K562 (cell line): ENCODE measurements at regions not wholly inside any gene's neighbourhood (a gene's known extent, or its start where the extent isn't known, plus 50 kb on each side); places are given as distances from the start of the nearest gene placed in this dataset.
A peak's percentile ranks its signal among the peaks of the same experiment; 100 is the strongest.

Source experiments
- ATAC-seq: fragments of 200-7000 bp; cut with Tn5 transposase; 3 replicates; pipeline ENCODE4 v1.9.1; 2020; ENCODE audit warnings: moderate library complexity
- BruUV-seq: library from RNA; stranded (reverse); fragments of 400-500 nt; replicated peaks from 2 replicates; lab custom pipeline; 2021; lab: Mats Ljungman, UMichigan
- CTCF ChIA-PET: fragments of 300-600 bp; formaldehyde crosslinking; extraction: SDS; loops from one replicate; lab custom pipeline; 2021; ENCODE audit warnings: low intra/inter-chr PET ratio; lab: Yijun Ruan, JAX
- POLR2A ChIA-PET: fragments of 300-600, 350-650 bp; sonication (Branson Sonifier 250); formaldehyde crosslinking; extraction: SDS; loops from one replicate; lab custom pipeline; 2021; ENCODE audit warnings: antibody characterized with exemption, inconsistent platforms; lab: Yijun Ruan, JAX
- DNase-seq, 4 experiments: peaks; one replicate each; pipeline versions ENCODE4 v3.0.0 to v3.0.0-alpha.2; 2011 to 2018; ENCODE audit warnings: low spot score in 3 of 4, mixed read lengths in 3 of 4; ENCODE audit errors: extremely low read depth in 1 of 4
- FAIRE-seq: peaks from 2 replicates; lab custom pipeline; 2011; peaks lifted over from hg19 to GRCh38; lab: Jason Lieb, UNC
- H2AFZ ChIP-seq: 2 replicates; pipeline ENCODE4 v1.6.0; 2011; ENCODE audit warnings: low read depth, low read length, control low read depth, inconsistent platforms
- H3K27ac ChIP-seq: fragments of 200-600 bp; 3 replicates; pipeline ENCODE4 v1.8.0; 2011; ENCODE audit warnings: low read depth, mild to moderate bottlenecking, control low read depth, inconsistent platforms, low read length, moderate library complexity, mixed read lengths; ENCODE audit errors: extremely low read depth
- H3K27me3 ChIP-seq, 2 experiments: fragments of 300-600 bp in 1 of 2; 2 replicates in 1 of 2; 3 replicates in 1 of 2; pipeline versions ENCODE4 v1.6.0 to v1.8.0; 2011; ENCODE audit warnings: inconsistent platforms in 2 of 2, low read length in 2 of 2, mild to moderate bottlenecking in 1 of 2, mixed read lengths in 1 of 2, moderate library complexity in 1 of 2; ENCODE audit not compliant: control insufficient read depth in 2 of 2, insufficient read depth in 2 of 2
- H3K36me3 ChIP-seq: fragments of 300-600 bp; 3 replicates; pipeline ENCODE4 v1.8.0; 2011; ENCODE audit warnings: mild to moderate bottlenecking, low read length, inconsistent platforms; ENCODE audit not compliant: control insufficient read depth, insufficient read depth
- H3K4me1 ChIP-seq, 2 experiments: fragments of 200-600 bp in 1 of 2; replicated peaks in 1 of 2; 2 replicates in 1 of 2; 3 replicates in 1 of 2; pipeline versions ENCODE4 v1.5.1 to v1.8.0; 2011; ENCODE audit warnings: inconsistent platforms in 2 of 2, low read length in 2 of 2, mild to moderate bottlenecking in 1 of 2, mixed read lengths in 1 of 2, moderate library complexity in 1 of 2; ENCODE audit not compliant: control insufficient read depth in 2 of 2, insufficient read depth in 2 of 2
- H3K4me2 ChIP-seq: 2 replicates; pipeline ENCODE4 v1.6.1; 2011; ENCODE audit warnings: low read length, control low read depth, inconsistent platforms, mixed read lengths; ENCODE audit not compliant: insufficient read depth
- H3K4me3 ChIP-seq: fragments of 200-600 bp; sonication (generic), shearing (Covaris generic); 2 replicates; pipeline ENCODE4 v1.5.1; 2016; ENCODE audit warnings: control low read depth, inconsistent platforms
- H3K79me2 ChIP-seq: fragments of 200-600 bp; 3 replicates; pipeline ENCODE4 v1.8.0; 2011; ENCODE audit warnings: low read length, inconsistent platforms; ENCODE audit not compliant: control insufficient read depth, insufficient read depth
- H3K9ac ChIP-seq, 2 experiments: 2 replicates each; pipeline versions ENCODE4 v1.6.0 to v1.6.1; 2011; ENCODE audit warnings: low read depth in 2 of 2, low read length in 2 of 2, control low read depth in 1 of 2, inconsistent platforms in 1 of 2, mild to moderate bottlenecking in 1 of 2, mixed read lengths in 1 of 2; ENCODE audit not compliant: insufficient read depth in 1 of 2
- H3K9me1 ChIP-seq: one replicate; pipeline ENCODE4 v1.6.0; 2011; ENCODE audit warnings: inconsistent platforms, mild to moderate bottlenecking, low read length, moderate library complexity; ENCODE audit not compliant: control insufficient read depth, insufficient read depth
- H3K9me3 ChIP-seq: replicated peaks from 2 replicates; pipeline ENCODE4 v1.5.1; 2011; ENCODE audit warnings: low read depth, low read length, inconsistent platforms; ENCODE audit not compliant: control insufficient read depth, insufficient read depth
- H4K20me1 ChIP-seq: replicated peaks from 2 replicates; pipeline ENCODE4 v1.6.1; 2011; ENCODE audit warnings: low read length, inconsistent platforms, mixed read lengths; ENCODE audit not compliant: control insufficient read depth, insufficient read depth
- CEBPG ChIP-seq, 3 experiments: fragments of 200-800 bp in 1 of 3; sonication (Bioruptor generic) in 1 of 3; sonication (generic) in 1 of 3; formaldehyde crosslinking in 1 of 3; IDR thresholded peaks in 2 of 3; conservative IDR thresholded peaks in 1 of 3; 2 replicates each; pipeline versions ENCODE4 v1.6.1 to v1.8.0; 2016 to 2022; ENCODE audit warnings: missing compliant biosample characterization in 2 of 3, missing genetic modification characterization in 2 of 3, mild to moderate bottlenecking in 1 of 3, missing genetic modification reagents in 1 of 3
- GTF2A2 ChIP-seq: IDR thresholded peaks from 2 replicates; pipeline ENCODE4 v1.6.1; 2016; ENCODE audit warnings: mild to moderate bottlenecking, missing genetic modification characterization, missing compliant biosample characterization
- HEY1 ChIP-seq: fragments of 250-450 bp; sonication (Bioruptor Pico); IDR thresholded peaks from 2 replicates; pipeline ENCODE4 v1.5.0; 2020; ENCODE audit warnings: mild to moderate bottlenecking, moderate library complexity, borderline replicate concordance
- PTRF ChIP-seq: fragments of 450-650 bp; IDR thresholded peaks from 2 replicates; pipeline ENCODE4 v1.6.1; 2016; ENCODE audit warnings: mild to moderate bottlenecking, missing genetic modification characterization, missing compliant biosample characterization
- SLC30A9 ChIP-seq: fragments of 250-450 bp; sonication (Bioruptor Pico); IDR thresholded peaks from 2 replicates; pipeline ENCODE4 v1.8.0; 2022; ENCODE audit warnings: mild to moderate bottlenecking, moderate library complexity
- WGBS: fragments of 100-300 bp; shearing (Covaris generic); methylation state at CpG from one replicate; pipeline ENCODE4 v1.1.6; 2016; ENCODE audit warnings: low coverage, mixed read lengths; ENCODE audit not compliant: insufficient coverage; ENCODE audit errors: missing lambda C conversion rate; 5-methylcytosine and 5-hydroxymethylcytosine counted together
- in situ Hi-C: fragments of 300-500 bp; cut with MboI; formaldehyde crosslinking; loops from 4 replicates; pipeline ENCODE4 v1.15.0; 2018; ENCODE audit warnings: inconsistent platforms, mixed read lengths
- intact Hi-C: fragments of 100-400 bp; cut with micrococcal nuclease; formaldehyde crosslinking; loops from 2 replicates; pipeline ENCODE4 v1.14.2; 2022
- TF ChIP-seq, protein P1 (sequence below): sonication (generic); formaldehyde crosslinking; IDR thresholded peaks from 2 replicates; pipeline ENCODE4 v1.9.0; 2022; ENCODE audit warnings: mild to moderate bottlenecking, missing genetic modification reagents
- TF ChIP-seq, protein P2 (sequence below): fragments of 450-650 bp; formaldehyde crosslinking; IDR thresholded peaks from 2 replicates; pipeline ENCODE4 v1.4.0; 2022; ENCODE audit warnings: missing genetic modification characterization

DNA sequence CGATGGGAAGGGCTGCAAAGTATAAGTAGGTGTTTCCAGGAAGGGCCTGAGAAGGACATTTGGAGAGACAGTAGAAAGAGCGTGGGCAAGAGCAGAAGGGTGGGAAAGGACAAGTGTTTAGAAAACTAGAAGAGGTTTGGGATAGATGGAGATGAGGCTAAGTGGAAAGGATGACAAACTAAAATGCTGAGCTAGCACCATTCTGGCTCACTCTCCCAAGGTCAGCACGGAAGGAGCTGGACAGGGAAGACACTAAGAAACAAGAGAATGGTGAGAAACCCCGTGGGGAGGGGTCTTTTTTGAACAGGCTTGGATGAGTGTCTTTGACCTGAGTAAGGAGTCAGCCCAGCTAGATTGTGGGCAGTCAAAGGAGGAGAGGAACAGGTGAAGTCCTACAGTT, 286.0 kb downstream of the CDK5RAP2 start (continued):
- no peak for TF ChIP-seq SLC30A9 (CRISPR knock-in tag)
- TF ChIP-seq, protein P1, sequence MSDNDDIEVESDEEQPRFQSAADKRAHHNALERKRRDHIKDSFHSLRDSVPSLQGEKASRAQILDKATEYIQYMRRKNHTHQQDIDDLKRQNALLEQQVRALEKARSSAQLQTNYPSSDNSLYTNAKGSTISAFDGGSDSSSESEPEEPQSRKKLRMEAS (CRISPR knock-in tag): no peak
- TF ChIP-seq, protein P2, sequence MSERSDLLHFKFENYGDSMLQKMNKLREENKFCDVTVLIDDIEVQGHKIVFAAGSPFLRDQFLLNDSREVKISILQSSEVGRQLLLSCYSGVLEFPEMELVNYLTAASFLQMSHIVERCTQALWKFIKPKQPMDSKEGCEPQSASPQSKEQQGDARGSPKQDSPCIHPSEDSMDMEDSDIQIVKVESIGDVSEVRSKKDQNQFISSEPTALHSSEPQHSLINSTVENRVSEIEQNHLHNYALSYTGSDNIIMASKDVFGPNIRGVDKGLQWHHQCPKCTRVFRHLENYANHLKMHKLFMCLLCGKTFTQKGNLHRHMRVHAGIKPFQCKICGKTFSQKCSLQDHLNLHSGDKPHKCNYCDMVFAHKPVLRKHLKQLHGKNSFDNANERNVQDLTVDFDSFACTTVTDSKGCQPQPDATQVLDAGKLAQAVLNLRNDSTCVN (CRISPR knock-in tag): no peak

DNA sequence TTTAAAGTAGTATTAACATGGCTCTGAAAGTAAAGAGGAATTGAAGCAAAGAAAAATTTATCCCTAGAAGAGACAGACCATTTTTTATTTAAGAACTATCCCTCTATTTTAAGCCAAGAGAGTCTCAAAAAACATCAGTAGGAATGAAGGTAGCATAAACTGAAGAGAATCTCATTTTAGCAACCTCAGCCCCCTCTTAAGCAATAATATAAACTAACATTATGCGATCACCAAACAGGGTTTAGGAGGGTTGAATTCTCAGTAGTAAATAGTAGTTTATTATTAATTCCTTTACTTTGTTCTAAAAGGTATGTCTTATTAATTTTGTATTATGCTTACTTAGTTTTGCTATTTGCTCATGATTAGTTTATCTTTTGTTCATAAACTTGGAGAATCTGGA, 287.4 kb downstream of the CDK5RAP2 start:
- Histone ChIP-seq H3K9ac (no peak overlapping the region), H3K9me3 (no peaks in the 10 kb centered on the region), H4K20me1 (no peaks in the 10 kb centered on the region), H3K79me2 (no peaks in the 10 kb centered on the region), H3K4me3 (no peak overlapping the region), H3K4me2 (no peak overlapping the region), H3K4me1 (no peaks in the 10 kb centered on the region), H3K27ac (no peak overlapping the region), H3K9me1 (no peaks in the 10 kb centered on the region), H3K27me3 (no peaks in the 10 kb centered on the region), H3K36me3 (no peaks in the 10 kb centered on the region), H2AFZ (no peak overlapping the region)
- WGBS: 0% methylated on average over 1 of the region's 1 CpG
- in situ Hi-C loops: no loop called here
- no peak for DNase-seq
- no peak for FAIRE-seq
- ATAC-seq: no peak
- no TSS peak for BruUV-seq
- TF ChIP-seq PTRF (tag) (no peak), HEY1 (CRISPR knock-in tag) (no peak), CEBPG (CRISPR knock-in tag; IDR thresholded peaks at IDR 0.05) (no peak), CEBPG (tag; conservative IDR thresholded peaks at IDR 0.05 in 1 of 2, IDR thresholded peaks at IDR 0.05 in 1 of 2) (0 out of 4 replicates have a peak, but pooled peaks of 1 of the 2 experiments have one; percentile 11), GTF2A2 (tag) (no peak)
- ChIA-PET CTCF (no interaction called here), POLR2A (no interaction called here)
- intact Hi-C loops: no loop called here
